GM12891 (cell line): ENCODE measurements at regions not wholly inside any gene's neighbourhood (a gene's known extent, or its start where the extent isn't known, plus 50 kb on each side); places are given as distances from the start of the nearest gene placed in this dataset.

Experiments
- PAX5 ChIP-seq: IDR thresholded peaks from 2 replicates; pipeline ENCODE4 v1.6.1; 2011; ENCODE audit warnings: low read length, moderate library complexity, mild to moderate bottlenecking; ENCODE audit not compliant: insufficient read depth, severe bottlenecking
- POLR2A ChIP-seq: IDR thresholded peaks from 2 replicates; pipeline ENCODE4 v1.6.1; 2011; ENCODE audit warnings: low read depth, low read length, control low read depth

DNA sequence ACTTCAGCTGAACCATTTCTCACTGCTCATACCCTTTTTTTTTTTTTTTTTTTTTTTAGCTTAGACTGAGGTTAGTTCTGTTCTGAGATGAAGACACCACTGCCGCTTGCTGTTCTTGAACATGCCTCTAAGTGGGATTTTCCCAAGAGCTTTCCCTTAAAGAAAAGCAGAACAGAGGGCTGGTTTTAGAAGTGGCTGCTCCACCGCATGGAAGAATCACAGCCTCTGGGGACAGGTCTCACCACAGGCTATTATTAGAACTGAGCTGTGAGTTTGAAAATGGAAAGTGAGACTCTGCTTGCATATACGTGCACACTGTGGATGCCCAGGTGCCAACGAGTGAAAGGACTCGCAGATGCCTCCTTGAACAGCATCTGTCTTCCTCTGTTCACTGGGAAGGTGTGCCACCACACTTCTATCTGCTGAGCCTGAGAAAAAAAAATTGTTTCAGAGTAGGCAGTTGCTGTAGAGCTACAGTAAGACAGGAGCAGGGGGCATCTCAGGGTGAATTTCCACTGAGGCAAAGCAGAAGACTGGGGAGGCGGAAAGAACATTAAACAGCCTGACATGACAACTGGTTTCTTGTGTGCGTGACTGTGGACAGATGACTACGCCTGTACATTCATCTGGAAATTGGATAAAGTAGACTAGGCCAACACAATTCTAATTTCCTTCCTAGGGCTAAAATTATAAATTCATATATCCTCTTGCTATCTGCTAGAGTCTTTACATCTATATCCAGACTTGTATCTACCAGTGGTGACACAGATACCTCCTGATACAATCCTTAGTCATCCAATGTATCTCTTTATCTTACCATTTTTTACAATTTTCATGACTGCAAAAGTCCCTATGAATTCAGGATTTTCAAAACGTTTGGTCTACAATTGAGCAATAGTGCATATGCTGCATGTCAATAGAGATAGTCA lies 1045.7 kb upstream of the CELF4 start:
- no peak for TF ChIP-seq PAX5
- TF ChIP-seq POLR2A: no peak
